ENCODE measurements at regions not wholly inside any gene's neighbourhood (a gene's known extent, or its start where the extent isn't known, plus 50 kb on each side); places are given as distances from the start of the nearest gene placed in this dataset.
"Not testable (repeated sequence)": the region's sequence is repeated elsewhere in the genome, so short reads cannot be mapped to it uniquely, and the experiment has no call there.

DNA sequence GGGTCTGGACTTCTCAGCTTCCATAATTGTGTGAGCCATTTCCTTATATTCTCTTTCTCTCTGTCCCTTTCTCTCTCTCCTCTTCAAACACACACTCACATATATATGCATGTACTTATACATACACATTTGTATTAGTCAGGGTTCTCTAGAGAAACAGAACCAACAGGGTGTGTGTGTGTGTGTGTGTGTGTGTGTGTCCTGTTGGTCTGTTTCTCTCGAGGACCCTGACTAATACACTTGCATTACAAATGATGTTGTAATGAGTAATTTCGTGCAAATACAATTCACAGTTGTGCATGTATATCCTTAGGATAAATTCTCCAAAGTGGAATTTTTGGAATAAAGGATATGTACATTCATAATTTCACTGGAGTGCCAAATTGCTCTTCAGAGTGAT is 115.3 kb downstream of the NPIPB5 start:
- no peak for DNase-seq (ENCODE audit: low read depth)

- no peak for DNase-seq (ENCODE audit: low read depth)
Observed at GRCh38 chr16:22627043-22627442, 116.4 kb downstream of the NPIPB5 start.

- DNase-seq (ENCODE audit: low read depth), result no peak
Observed at GRCh38 chr16:22628994-22629393, 118.3 kb downstream of the NPIPB5 start.

DNA sequence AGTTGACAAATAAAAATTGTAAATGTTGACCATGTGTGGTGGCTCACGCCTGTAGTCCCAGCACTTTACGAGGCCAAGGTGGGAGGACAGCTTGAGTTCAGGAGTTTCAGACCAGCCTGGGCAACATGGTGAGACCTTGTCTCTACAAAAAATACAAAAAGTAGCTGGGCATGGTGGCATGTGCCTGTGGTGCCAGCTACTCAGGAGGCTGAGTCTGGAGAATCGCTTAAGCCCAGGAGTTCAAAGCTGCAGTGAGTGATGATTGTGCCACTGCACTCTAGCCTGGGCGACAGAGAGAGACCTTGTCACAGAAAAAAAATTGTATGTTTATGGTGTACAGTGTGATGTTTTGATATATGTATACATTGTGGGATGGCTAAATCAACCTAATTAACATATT is 119.6 kb downstream of the NPIPB5 start:
- DNase-seq (ENCODE audit: low read depth), result no peak

DNA sequence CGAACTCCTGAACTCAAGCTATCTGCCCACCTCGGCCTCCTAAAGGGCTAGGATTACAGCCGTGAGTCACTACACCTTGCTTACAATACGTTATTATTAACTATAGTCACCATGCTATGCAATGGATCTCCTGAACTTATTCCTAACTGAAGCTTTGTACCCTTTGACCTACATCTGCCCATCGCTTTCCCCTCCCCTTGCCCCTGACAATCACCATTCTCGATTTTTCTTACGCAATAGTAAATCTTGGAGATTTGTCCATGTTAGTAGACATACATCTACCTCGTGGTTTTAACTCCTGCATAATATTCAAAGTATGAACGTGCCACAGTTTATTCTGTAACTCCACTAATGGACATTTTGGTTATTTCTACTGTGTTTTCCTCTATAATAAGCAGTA is 120.6 kb downstream of the NPIPB5 start:
- no peak for DNase-seq (ENCODE audit: low read depth)

GRCh38 chr16:22632606-22633005 is 121.9 kb downstream of the NPIPB5 start:
- DNase-seq (ENCODE audit: low read depth), result no peak

GRCh38 chr16:22633280-22633679 is 122.6 kb downstream of the NPIPB5 start:
- no peak for DNase-seq (ENCODE audit: low read depth)

DNA sequence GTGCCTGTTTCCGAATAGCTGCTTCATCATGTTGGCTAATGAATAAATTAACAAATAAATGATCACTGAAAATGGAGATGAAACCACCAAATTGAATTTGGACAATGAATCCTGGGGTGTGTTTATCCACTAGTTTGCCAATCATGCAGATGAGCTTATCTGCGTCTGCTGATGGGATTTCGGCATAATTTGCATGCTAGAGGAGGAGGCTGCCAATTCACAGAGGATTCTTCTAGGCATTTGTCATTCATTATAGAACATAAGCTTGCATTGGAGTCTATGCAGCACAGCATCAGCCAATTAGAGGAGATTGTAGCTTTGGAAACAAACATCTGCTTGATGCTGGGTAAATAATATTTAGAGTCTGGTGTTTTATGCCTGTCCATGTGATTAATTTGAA is 123.1 kb downstream of the NPIPB5 start:
- no peak for DNase-seq (ENCODE audit: low read depth)

GRCh38 chr16:22634954-22635353 is 124.3 kb downstream of the NPIPB5 start:
- DNase-seq (ENCODE audit: low read depth), result no peak

DNA sequence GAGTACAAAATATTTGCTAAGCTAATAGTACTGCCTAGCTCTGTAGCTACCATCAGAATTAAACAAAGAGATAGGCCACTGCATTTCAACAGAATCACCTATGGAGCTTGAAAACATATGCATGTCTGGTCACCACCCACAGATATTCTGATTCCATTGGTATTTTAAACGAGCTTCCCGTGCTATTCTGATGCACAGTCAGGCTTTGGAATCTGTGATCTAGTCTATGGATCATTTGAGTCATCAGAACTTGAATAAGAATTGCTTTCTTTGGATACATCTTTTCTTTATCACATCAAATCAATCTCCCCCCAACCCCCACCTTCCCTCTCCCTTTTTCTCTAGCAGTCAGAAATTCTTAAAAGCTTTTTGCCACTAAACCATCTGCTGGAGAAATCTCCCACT is 124.7 kb downstream of the NPIPB5 start:
- no peak for DNase-seq (ENCODE audit: low read depth)

DNA sequence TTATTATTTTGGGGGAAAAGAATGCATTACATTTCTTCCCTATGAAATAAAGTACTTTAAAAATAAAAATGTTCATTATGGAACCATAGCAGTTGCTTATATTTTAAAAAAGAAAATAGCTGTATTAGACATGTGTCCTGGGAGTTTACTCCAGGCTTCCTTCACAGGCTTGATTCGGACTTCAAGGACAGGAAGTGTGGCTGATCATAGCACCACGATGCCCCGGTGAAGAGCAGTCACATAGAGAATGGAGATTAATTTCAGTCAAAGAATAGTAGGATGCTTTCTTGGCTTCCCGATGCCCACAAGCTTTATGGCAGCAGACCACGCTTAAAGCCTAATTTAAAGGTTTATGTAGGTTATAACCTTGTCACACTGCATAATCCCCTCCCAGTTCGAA is 125.1 kb downstream of the NPIPB5 start:
- no peak for DNase-seq (ENCODE audit: low read depth)

DNA sequence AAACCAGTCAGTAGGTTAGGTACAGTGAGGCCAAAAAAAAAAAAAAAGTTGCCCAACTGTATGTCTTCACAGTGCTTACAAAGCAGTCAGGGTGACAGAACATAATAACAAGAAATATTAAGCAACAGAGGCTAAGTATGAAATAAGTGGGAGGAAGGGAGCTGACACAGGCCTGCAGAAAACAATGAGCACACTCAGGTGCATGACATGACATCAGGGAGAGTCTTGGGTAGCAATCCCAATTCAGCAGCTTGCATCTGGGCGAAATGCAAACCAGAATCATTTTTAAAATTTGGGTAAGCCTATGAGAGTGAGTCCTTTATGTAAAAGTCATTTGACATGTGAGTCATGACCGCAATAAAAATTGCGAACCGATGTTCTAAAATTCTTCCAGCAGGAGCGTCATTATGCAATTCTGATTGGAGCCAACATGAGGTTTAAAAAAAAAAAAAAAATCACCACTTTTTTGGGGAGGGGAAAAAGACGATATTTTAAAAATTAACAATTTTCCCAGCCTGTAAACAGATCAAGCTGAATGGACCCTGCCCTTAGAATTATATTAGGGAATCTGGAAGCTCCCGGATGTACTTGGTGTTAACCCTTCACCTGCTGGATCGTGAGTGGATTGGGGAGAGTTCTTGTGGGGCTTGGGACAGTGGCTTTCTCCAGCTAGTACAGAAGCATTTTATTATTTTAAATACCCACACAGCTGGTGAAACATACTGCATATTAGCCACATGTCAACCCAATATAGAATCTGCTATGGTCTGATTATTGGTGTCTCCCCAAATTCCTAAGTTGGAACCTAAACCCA is 127.9 kb downstream of the NPIPB5 start:
- peak; percentile 65 for DNase-seq (ENCODE audit: low read depth)

- DNase-seq (ENCODE audit: low read depth), result peak; percentile 53
Observed at GRCh38 chr16:22641131-22641628, 130.5 kb downstream of the NPIPB5 start.

- no peak for DNase-seq (ENCODE audit: low read depth)
Observed at GRCh38 chr16:22642416-22643088, 131.9 kb downstream of the NPIPB5 start.

DNA sequence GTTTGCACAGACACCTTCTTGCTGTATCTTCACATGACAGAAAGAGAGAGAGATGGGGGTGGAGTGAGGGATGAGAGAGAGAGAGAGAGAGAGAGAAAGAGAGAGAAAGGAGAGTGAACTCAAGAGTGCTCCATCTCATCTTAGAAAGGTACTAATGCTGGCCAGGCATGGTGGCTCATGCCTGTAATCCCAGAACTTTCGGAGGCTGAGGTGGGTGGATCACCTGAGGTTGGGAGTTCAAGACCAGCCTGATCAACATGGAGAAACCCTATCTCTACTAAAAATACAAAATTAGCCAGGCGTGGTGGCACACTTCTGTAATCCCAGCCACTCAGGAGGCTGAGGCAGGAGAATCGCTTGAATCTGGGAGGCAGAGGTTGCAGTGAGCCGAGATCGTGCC is 132.5 kb downstream of the NPIPB5 start:
- DNase-seq (ENCODE audit: low read depth), result not testable (repeated sequence)

- DNase-seq (ENCODE audit: low read depth), result no peak
Observed at GRCh38 chr16:22643886-22644285, 133.2 kb downstream of the NPIPB5 start.

DNA sequence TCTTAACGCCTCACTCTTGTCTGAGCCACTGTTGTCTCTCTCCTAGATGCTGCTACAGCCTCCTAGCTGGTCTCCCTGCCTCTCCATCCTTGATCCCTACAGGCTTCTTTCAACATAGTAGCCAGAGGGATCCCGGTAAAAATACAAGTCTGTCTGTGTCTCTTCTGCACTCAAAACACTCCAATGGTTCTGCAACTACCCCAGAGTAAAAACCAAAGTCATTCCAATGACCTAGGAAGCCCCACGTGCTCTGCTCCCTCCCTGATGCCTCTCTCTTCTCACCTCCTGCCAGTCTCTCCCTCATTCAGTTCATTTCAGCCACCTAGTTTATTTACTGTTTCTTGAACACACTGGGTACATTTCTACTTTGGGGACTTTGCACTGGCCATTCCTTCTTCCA is 135.2 kb downstream of the NPIPB5 start:
- no peak for DNase-seq (ENCODE audit: low read depth)

DNA sequence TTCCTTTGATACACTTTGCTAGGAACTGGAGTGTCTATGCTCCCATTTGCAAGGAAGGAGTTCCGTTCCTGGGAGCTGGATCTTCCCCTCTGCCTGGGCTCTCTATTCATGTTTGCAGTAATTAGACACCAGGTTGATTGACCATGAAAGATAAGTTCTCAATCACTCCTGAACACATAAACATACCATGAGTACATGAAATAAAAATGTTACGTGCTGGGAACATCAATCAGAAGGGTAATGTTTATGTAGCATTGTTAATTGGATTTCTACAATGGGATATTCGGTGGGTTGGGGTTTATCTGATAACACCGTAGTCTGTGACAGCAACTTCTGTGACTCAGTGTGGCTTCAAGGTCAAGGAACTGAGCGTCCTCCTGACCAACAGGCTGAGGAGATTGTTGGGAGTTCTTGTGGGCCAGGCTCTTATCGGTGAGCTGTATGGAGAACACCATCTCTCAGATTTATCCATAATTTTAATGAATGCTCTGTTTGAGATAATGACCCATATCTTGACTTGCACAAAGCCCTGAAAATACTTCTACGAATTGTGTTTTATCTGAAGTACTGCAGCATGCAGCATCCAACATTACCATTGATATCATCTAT is 136.4 kb downstream of the NPIPB5 start:
- DNase-seq (ENCODE audit: low read depth), result no peak

- no peak for DNase-seq (ENCODE audit: low read depth)
Observed at GRCh38 chr16:22648141-22648540, 137.4 kb downstream of the NPIPB5 start.

- no peak for DNase-seq (ENCODE audit: low read depth)
Observed at GRCh38 chr16:22648941-22649340, 138.2 kb downstream of the NPIPB5 start.

GRCh38 chr16:22651111-22651817 is 140.6 kb downstream of the NPIPB5 start:
- DNase-seq (ENCODE audit: low read depth), result not testable (repeated sequence)

- no peak for DNase-seq (ENCODE audit: low read depth)
Observed at GRCh38 chr16:22652463-22652845, 141.8 kb downstream of the NPIPB5 start.

All from M059J (cell line).